ENCODE measurements at regions not wholly inside any gene's neighbourhood (a gene's known extent, or its start where the extent isn't known, plus 50 kb on each side); places are given as distances from the start of the nearest gene placed in this dataset.

GRCh38 chr4:14302021-14302420 is 674.5 kb upstream of the BOD1L1 start:
- TF ChIP-seq CTCF (IDR thresholded peaks at IDR 0.05 in 8 of 11, conservative IDR thresholded peaks at IDR 0.05 in 3 of 11) (no peak), POLR2A (IDR thresholded peaks at IDR 0.05) (no peak), POLR2AphosphoS5 (IDR thresholded peaks at IDR 0.05) (no peak)

All from spleen (tissue), 7 donors.